DMS79 (cell line): ENCODE measurements at regions not wholly inside any gene's neighbourhood (a gene's known extent, or its start where the extent isn't known, plus 50 kb on each side); places are given as distances from the start of the nearest gene placed in this dataset.

Experiments
- DNase-seq: peaks from one replicate; lab custom pipeline; 2025; lab: John Stamatoyannopoulos, UW

GRCh38 chr7:115707258-115708012 is 323.1 kb downstream of the TFEC start:
- peak; percentile 60 for DNase-seq

DNA sequence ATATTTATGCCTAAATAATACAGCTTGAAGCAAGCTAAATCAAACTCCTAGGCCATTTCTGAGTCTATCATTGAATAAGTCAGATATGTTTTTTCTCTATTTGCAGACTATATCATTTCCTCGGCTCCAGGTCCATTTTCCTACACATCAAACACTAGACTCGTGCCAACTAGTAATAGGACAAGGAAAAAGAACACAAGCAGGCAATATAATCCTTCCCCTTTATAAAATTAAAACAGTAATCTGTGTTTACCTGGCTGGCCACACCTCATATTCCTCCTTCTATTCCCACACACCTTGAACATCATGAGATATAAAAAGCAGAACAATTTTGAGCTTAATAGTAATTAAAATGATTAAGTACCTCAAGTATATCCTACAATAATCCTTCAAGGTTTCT is 325.7 kb downstream of the TFEC start:
- DNase-seq = no peak

DNA sequence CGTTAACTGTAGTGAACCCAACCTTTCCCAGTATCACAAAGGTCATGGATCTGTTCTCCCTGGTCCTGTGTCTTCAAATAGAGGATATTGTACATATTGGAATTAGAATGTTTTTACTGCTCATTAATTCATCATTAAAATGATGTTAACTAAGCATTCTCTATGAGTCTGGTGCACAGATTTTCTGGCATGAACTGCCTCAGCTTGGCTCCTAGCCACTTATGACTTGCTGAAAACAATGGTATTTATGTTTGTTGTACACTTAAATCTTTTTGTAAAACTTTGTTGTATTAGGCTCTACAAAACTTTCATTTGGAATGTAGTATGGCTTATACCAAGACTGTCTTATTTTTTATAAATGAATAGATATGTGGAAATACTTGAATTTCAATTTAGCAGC is 329.4 kb downstream of the TFEC start:
- no peak for DNase-seq

- no peak for DNase-seq
These were observed 336.1 kb downstream of the TFEC start for GRCh38 chr7:115694424-115694823.

DNA sequence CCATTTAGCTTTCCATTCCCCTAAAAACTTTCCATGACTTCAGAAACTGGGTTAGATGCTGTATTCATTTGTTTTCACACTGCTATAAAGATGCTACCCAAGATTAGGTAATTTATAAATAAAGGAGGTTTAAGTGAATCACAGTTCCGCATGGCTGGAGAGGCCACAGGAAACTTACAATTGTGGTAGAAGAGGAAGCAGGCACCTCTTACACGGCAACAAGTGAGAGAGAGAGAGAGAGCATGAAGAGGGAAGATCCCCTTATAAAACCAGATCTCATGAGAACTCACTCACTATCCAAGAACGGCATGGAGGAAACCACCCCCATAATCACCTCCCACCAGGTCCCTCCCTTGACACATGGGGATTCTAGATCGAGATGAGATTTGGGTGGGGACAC is 336.8 kb downstream of the TFEC start:
- DNase-seq = no peak

DNA sequence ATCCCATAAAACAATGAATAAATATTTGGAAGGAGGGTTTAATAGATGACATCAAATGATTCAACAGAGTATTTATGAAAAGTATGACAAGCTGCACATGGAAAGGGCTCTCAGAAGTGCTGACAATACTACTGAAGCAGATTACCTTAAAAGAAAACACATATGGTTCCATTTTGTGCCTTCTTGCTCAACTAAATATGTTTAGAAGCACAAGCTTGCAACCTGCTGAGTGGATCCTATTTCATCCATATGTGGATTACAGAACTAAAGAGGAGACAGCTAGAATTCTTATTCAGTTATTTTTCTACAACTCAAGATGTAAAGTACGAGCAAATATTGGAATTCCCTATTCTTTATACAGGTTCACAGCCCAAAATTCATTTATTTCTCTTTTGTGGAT is 340.6 kb downstream of the TFEC start:
- no peak for DNase-seq

- DNase-seq = no peak
These were observed 347.5 kb downstream of the TFEC start for GRCh38 chr7:115683093-115683492.

DNA sequence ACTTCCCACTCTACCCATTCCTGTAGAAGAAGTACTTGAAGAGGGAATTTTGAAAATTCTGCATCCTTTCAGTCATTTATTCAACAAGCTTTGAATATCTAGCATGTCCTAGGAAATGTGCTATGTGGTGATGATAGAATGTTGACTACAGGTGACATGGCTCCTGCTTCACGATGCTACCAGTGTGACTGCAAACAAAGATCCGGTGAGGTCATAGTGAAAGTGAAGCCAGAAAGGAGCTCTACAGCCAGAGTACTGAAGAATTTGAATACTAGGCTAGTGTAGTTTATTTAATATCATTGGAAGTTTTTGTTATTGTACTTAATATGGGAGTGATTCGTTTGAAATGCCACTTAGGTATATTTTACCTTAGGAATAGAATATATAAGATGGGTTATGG is 348.1 kb downstream of the TFEC start:
- DNase-seq = no peak

GRCh38 chr7:115680921-115681320 is 349.6 kb downstream of the TFEC start:
- DNase-seq = no peak

DNA sequence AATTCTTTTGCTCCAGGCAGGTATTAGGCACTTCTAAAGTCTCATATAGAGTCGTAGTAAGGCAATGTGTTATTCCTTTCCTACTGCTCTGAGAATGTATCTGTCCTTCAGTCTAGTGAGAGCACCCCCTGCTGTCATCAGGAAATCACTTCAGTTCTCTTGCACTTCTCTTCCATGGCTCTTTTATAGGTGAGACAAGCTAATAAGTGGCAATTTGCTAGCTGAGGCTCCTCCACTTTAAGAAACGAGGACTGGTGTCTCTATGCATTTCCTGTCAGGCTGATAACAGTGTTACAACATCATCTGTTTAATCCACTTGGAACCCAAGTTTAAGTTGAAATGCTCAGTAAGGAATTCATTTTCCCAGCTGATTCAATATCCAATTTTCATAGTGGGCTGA is 350.6 kb downstream of the TFEC start:
- no peak for DNase-seq

DNA sequence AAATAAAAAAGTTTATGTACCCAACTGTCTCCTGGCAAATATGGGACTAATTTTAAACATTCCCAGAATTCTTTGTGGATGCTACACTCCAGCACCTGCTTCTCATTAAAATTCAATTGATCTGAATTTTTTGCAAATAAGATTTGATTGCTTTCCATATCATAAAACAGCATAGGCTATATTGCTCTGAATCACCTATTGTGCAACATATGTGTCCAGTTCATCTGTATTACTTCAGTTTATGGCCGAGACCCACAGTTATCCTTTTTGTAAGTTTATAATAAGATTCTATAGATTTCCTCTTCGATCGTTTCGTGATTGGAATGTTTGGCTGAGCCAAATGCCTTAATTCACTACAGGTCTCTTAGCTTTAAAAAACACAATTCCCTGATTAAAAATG is 351.1 kb downstream of the TFEC start:
- no peak for DNase-seq

DNA sequence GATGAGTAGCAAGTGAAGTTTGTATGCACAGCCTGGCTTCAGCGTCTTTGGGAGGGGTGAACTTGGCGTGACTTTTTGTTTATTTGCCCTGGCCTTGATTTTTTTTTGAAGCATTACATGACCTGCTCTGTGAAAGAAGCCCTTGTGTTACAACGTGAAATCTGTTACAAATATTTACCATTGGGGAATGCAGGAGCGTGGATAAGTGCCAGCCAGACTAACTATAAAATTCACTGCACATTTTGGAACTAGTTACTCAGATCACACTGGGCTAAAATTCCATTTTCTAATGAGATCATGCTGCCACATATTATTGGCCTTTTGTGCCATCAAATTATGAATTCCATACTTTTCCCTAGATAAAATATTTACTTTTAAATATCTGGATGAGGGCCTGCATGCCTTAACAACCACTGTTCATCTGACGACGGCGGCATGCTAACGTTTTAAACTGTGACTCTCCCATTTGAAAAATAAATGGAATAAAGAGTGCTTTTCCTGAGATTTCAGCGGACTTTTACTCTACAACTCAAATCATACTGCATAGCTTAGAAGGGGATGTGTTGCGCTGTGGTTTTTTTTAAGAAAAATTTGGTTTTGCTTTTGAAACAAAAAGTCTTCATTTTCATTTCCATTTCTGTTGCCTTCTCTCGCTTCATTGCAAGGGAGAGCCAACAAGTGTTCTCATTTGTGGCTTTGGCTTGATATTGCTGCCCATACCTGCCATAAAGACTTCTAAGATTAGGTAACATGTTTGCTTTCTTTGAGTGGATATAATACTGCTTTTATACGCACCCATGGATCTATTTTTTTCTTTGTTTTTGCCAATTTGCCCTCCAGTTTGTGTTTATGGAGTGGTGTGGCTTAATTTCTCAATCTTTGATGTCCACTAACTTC is 352.2 kb downstream of the TFEC start:
- DNase-seq = no peak

DNA sequence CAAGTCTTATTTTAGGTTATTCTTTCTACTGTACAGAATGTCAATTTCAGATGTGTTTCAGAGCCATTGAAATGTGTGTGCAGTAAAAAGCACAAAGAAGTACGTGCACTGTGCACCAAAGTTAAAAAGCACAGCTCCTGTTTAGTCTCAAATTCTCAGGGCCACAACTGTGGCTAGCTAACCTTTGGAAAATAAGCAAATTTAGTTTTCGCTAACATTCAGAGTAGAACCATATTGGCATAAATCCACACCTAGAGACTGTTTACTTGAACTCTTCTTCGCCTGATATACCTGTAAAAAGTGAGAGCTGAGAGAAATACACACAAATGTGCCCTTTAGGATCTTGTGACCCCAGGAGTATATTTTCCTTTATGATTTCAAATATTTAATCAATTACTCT is 353.9 kb downstream of the TFEC start:
- DNase-seq = no peak

DNA sequence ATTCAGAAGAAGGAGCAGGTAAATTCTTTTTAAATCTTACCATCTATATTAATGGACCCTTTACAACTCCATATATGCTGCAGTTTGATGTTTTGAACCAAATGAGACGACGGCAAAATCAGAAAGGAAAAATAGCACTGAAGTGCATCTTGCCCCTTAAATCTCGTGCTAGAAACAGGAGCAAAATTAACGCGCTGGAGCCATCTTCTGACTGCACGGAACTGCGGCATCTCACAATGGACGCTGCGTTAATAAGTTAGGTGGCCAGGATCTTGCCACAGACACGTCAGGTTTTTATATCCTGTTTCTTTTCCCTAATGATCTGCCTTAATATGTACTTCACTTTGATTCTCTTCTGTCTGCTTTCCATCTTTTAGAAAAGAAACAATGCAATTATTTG is 354.5 kb downstream of the TFEC start:
- DNase-seq = no peak

GRCh38 chr7:115674467-115675024 is 356.0 kb downstream of the TFEC start:
- DNase-seq = no peak

DNA sequence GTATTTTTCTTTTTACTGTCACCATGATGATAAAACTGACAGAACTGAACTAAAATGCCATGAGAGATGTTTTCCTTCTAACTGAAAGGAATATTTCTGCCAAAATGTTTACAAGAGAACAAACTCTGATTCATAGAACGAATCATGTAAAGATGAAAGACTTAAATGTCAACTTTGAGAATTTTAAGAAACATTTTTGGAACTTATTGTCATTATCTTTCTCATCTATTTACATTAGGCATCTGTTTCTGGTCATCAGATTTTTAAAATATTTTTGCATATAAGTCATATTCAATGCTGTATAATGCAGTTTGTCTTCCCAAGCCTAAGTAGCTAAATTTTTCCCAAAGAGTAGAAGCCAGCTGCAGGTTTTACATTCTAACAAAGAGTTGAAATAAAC is 358.5 kb downstream of the TFEC start:
- no peak for DNase-seq

- DNase-seq = no peak
These were observed 367.9 kb downstream of the TFEC start for GRCh38 chr7:115662676-115663075.

- DNase-seq = no peak
These were observed 368.4 kb downstream of the TFEC start for GRCh38 chr7:115662120-115662519.

DNA sequence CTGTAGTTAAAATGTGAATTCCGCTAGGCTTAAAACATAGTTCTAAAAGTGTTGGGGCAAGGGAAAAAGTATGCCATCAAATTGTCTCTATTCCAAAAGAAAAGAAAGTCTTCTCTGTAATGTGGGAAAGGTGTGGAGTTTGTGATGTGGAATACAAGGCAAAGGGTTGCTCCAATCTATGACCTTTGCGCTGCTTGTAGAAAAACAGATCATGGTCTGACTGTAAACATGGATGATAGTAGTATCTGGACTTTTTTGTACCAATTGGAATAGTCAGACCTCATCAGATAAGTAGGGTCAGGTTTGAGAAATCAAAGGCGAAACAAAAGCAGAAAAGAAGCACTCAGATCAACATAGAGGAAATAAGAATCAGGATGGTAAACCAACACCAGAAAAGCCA is 372.3 kb downstream of the TFEC start:
- no peak for DNase-seq

DNA sequence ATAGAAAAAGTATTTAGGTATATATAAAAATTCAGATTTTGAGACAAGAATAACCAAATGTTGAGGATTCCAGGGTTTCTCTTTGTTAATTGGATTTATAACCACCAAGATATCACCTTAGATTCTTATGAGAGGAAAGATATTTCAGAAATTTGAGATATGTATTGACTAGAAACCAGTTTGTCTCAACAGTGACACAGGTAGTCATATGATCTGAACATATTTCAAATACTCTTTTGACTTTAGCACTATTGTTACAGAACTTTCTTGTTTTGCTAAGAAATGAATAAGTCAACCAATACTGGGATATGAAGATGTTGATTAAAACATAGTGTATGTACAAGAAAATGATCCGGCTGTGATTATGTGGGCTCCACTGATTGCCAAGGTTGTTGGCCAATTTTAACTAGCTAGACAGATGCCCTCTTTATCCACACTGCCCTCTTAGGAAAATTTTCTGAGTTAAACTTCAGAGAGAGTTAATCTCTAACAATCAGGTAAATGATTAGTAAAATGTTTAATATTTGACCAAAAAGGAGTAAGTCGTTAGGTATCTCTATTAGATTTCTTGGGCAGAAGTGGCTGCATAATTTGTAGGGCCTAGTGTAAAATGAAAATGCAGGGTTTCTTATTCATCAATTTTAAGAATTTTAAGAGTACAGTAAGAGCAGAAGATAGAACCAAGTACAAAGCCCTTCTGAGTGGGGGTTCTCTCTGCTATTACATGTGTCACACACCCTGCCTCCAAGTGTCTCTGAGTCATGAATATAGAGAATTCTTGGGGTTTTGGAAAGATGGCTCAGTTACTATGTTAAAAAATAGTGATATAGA is 376.0 kb downstream of the TFEC start:
- DNase-seq = no peak

DNA sequence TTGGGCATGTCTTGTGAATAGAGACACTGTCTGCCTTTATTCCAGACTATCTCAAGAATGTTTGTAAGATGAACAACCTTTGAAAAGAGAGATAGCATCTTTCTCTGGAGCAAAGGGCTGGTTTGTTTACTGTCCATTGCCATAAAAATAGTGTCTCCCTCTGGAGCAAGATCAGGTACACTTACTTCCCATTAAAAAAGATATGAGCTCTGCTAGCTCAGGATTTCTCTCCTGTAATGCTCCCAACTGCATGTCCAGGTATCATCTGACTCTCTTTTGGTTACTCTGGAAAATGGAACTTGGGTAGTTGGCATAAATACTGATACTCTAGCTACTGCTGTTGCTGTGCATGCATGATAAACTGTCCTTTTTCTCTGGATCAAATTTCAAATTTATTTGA is 381.1 kb downstream of the TFEC start:
- DNase-seq = no peak

GRCh38 chr7:115647712-115648111 is 382.9 kb downstream of the TFEC start:
- no peak for DNase-seq
